A549 (cell line): ENCODE measurements at regions not wholly inside any gene's neighbourhood (a gene's known extent, or its start where the extent isn't known, plus 50 kb on each side); places are given as distances from the start of the nearest gene placed in this dataset.

Experiments used
- ATAC-seq, 2 experiments: fragments of 200-7000 bp in 1 of 2; fragments of >200 bp in 1 of 2; cut with Nextera tagmentation in 1 of 2; cut with Tn5 transposase in 1 of 2; 3 replicates each; pipeline versions ENCODE4 v1.8.0 to v1.9.1; 2018 to 2020; ENCODE audit warnings: mild to moderate bottlenecking in 1 of 2, moderate library complexity in 1 of 2
- CTCF ChIA-PET: fragments of 300-600 bp; sonication (Branson Sonifier 250); formaldehyde crosslinking; extraction: SDS; loops from one replicate; lab custom pipeline; 2021; ENCODE audit warnings: antibody characterized with exemption, inconsistent platforms; lab: Yijun Ruan, JAX
- POLR2A ChIA-PET: fragments of 350-600 bp; formaldehyde crosslinking; extraction: SDS; loops from one replicate; lab custom pipeline; 2021; ENCODE audit warnings: antibody characterized with exemption, inconsistent platforms; lab: Yijun Ruan, JAX
- DNase-seq, 2 experiments: peaks; one replicate each; pipeline versions ENCODE4 v3.0.0 to v3.0.0-alpha.2; 2011 to 2016; ENCODE audit warnings: low read depth in 1 of 2, low spot score in 1 of 2
- FAIRE-seq: peaks from 2 replicates; lab custom pipeline; 2011; peaks lifted over from hg19 to GRCh38; lab: Jason Lieb, UNC
- H3K27ac ChIP-seq, 2 experiments: fragments of >200 bp; sonication (Bioruptor Twin); formaldehyde crosslinking; 3 replicates each; pipeline ENCODE4 v1.5.1; 2016 to 2017
- H3K4me1 ChIP-seq: fragments of >200 bp; sonication (Bioruptor Twin); formaldehyde crosslinking; 3 replicates; pipeline ENCODE4 v1.6.1; 2016
- H3K4me2 ChIP-seq: fragments of >200 bp; sonication (Bioruptor Twin); formaldehyde crosslinking; 3 replicates; pipeline ENCODE4 v1.6.1; 2016
- H3K4me3 ChIP-seq: fragments of >200 bp; sonication (Bioruptor Twin); formaldehyde crosslinking; 3 replicates; pipeline ENCODE4 v1.5.1; 2016
- H3K9me3 ChIP-seq: fragments of >200 bp; sonication (Bioruptor Twin); formaldehyde crosslinking; 3 replicates; pipeline ENCODE4 v1.6.1; 2016
- ATOH8 ChIP-seq: fragments of 250-450 bp; sonication (Bioruptor Pico); IDR thresholded peaks from 2 replicates; pipeline ENCODE4 v1.5.0; 2020; ENCODE audit warnings: low read depth, mild to moderate bottlenecking, moderate library complexity
- BHLHE40 ChIP-seq: IDR thresholded peaks from 2 replicates; pipeline ENCODE4 v1.6.1; 2012; ENCODE audit warnings: low read depth, low read length, inconsistent platforms
- CBX2 ChIP-seq: fragments of 200-600 bp; sonication (generic); IDR thresholded peaks from 2 replicates; pipeline ENCODE4 v1.6.1; 2016; ENCODE audit warnings: low read depth, mild to moderate bottlenecking, borderline replicate concordance
- CBX8 ChIP-seq: fragments of 200-600 bp; sonication (generic); IDR thresholded peaks from 2 replicates; pipeline ENCODE4 v1.6.1; 2016
- CEBPB ChIP-seq, 2 experiments: fragments of >200 bp in 1 of 2; sonication (Bioruptor Twin) in 1 of 2; formaldehyde crosslinking in 1 of 2; IDR thresholded peaks; 2 replicates each; pipeline ENCODE4 v1.6.1; 2012 to 2016
- CTCF ChIP-seq: fragments of >200 bp; sonication (Bioruptor Twin); formaldehyde crosslinking; IDR thresholded peaks from 3 replicates; pipeline ENCODE4 v1.5.1; 2016
- E2F6 ChIP-seq: IDR thresholded peaks from 2 replicates; pipeline ENCODE4 v1.6.1; 2012; ENCODE audit warnings: low read depth, borderline replicate concordance
- EHF ChIP-seq: fragments of 250-450 bp; sonication (Bioruptor Pico); IDR thresholded peaks from 2 replicates; pipeline ENCODE4 v1.5.0; 2020; ENCODE audit warnings: mild to moderate bottlenecking
- ELK1 ChIP-seq: fragments of 150-350 bp; IDR thresholded peaks from 2 replicates; pipeline ENCODE4 v1.6.1; 2014; ENCODE audit warnings: low read depth, mild to moderate bottlenecking, low read length
- FOSL2 ChIP-seq, 2 experiments: fragments of 450-650 bp in 1 of 2; fragments of >200 bp in 1 of 2; sonication (Bioruptor Twin) in 1 of 2; formaldehyde crosslinking; IDR thresholded peaks; 2 replicates each; pipeline versions ENCODE4 v1.5.0 to v1.6.1; 2016 to 2020; ENCODE audit warnings: mild to moderate bottlenecking in 1 of 2, moderate library complexity in 1 of 2
- GATA3 ChIP-seq: IDR thresholded peaks from 2 replicates; pipeline ENCODE4 v1.6.1; 2012; ENCODE audit warnings: borderline replicate concordance
- HEYL ChIP-seq: fragments of 250-450 bp; sonication (Bioruptor Pico); IDR thresholded peaks from 2 replicates; pipeline ENCODE4 v1.8.0; 2021; ENCODE audit warnings: mild to moderate bottlenecking, moderate library complexity
- HOXA7 ChIP-seq: fragments of 250-450 bp; sonication (Bioruptor Pico); IDR thresholded peaks from 2 replicates; pipeline ENCODE4 v1.5.0; 2020; ENCODE audit warnings: mild to moderate bottlenecking, moderate library complexity
- KDM1A ChIP-seq: fragments of 200-600 bp; sonication (generic); IDR thresholded peaks from 2 replicates; pipeline ENCODE4 v1.6.1; 2016; ENCODE audit warnings: low read depth, mild to moderate bottlenecking
- MAZ ChIP-seq: fragments of 150-350 bp; IDR thresholded peaks from 2 replicates; pipeline ENCODE4 v1.6.1; 2014; ENCODE audit warnings: antibody characterized with exemption, low read depth, low read length, borderline replicate concordance
- MYC ChIP-seq: IDR thresholded peaks from 2 replicates; pipeline ENCODE4 v1.6.1; 2012; ENCODE audit warnings: mild to moderate bottlenecking, inconsistent platforms, low read length, improper control_type of control experiment, borderline replicate concordance
- NFE2L2 ChIP-seq: fragments of 150-350 bp; conservative IDR thresholded peaks from 2 replicates; pipeline ENCODE4 v1.6.1; 2014; ENCODE audit warnings: low read length
- NPAS2 ChIP-seq: fragments of 250-450 bp; sonication (Bioruptor Pico); IDR thresholded peaks from 2 replicates; pipeline ENCODE4 v1.8.0; 2022; ENCODE audit warnings: mild to moderate bottlenecking, moderate library complexity, borderline replicate concordance
- NR3C1 ChIP-seq: fragments of >200 bp; sonication (Bioruptor Twin); formaldehyde crosslinking; IDR thresholded peaks from 3 replicates; pipeline ENCODE4 v1.6.1; 2017
- PBX3 ChIP-seq: IDR thresholded peaks from 2 replicates; pipeline ENCODE4 v1.6.1; 2012
- PHF8 ChIP-seq: fragments of 200-600 bp; sonication (generic); IDR thresholded peaks from 2 replicates; pipeline ENCODE4 v1.6.1; 2016; ENCODE audit warnings: low read depth, mild to moderate bottlenecking, antibody characterized with exemption, moderate library complexity, borderline replicate concordance
- POLR2AphosphoS2 ChIP-seq: conservative IDR thresholded peaks from 2 replicates; pipeline ENCODE4 v1.6.1; 2012; ENCODE audit warnings: low read length, improper control_type of control experiment, inconsistent platforms
- RAD21 ChIP-seq, 2 experiments: fragments of >200 bp in 1 of 2; sonication (Bioruptor Twin) in 1 of 2; formaldehyde crosslinking in 1 of 2; IDR thresholded peaks in 1 of 2; conservative IDR thresholded peaks in 1 of 2; 2 replicates in 1 of 2; 3 replicates in 1 of 2; pipeline ENCODE4 v1.6.1; 2012 to 2018; ENCODE audit warnings: inconsistent platforms in 1 of 2
- RARB ChIP-seq: fragments of 250-450 bp; sonication (Bioruptor Pico); IDR thresholded peaks from 2 replicates; pipeline ENCODE4 v1.8.0; 2021; ENCODE audit warnings: mild to moderate bottlenecking, moderate library complexity
- RFX5 ChIP-seq: fragments of 450-650 bp; IDR thresholded peaks from 2 replicates; pipeline ENCODE4 v1.7.1; 2014; ENCODE audit warnings: antibody characterized with exemption, mild to moderate bottlenecking, moderate library complexity
- RNF2 ChIP-seq: fragments of 200-600 bp; sonication (generic); IDR thresholded peaks from 2 replicates; pipeline ENCODE4 v1.6.1; 2016; ENCODE audit warnings: low read depth, mild to moderate bottlenecking, antibody characterized with exemption, moderate library complexity, borderline replicate concordance
- SMC3 ChIP-seq: fragments of >200 bp; sonication (Bioruptor Twin); formaldehyde crosslinking; IDR thresholded peaks from 3 replicates; pipeline ENCODE4 v1.6.1; 2018; ENCODE audit warnings: inconsistent platforms
- TFCP2L1 ChIP-seq: fragments of 250-450 bp; sonication (Bioruptor Pico); IDR thresholded peaks from 2 replicates; pipeline ENCODE4 v1.5.0; 2021; ENCODE audit warnings: mild to moderate bottlenecking
- USF2 ChIP-seq: fragments of 450-650 bp; IDR thresholded peaks from 2 replicates; pipeline ENCODE4 v1.6.1; 2014; ENCODE audit warnings: antibody characterized with exemption
- ZC3H11A ChIP-seq: fragments of 450-650 bp; IDR thresholded peaks from 2 replicates; pipeline ENCODE4 v1.6.1; 2014; ENCODE audit warnings: antibody characterized with exemption, mild to moderate bottlenecking
- ZFP36 ChIP-seq: fragments of 450-650 bp; IDR thresholded peaks from 2 replicates; pipeline ENCODE4 v1.6.1; 2014; ENCODE audit warnings: borderline replicate concordance; ENCODE audit not compliant: partially characterized antibody
- ZNF302 ChIP-seq: fragments of 250-450 bp; sonication (Bioruptor Pico); IDR thresholded peaks from 2 replicates; pipeline ENCODE4 v1.9.0; 2021; ENCODE audit warnings: inconsistent platforms, mild to moderate bottlenecking, moderate library complexity
- WGBS: methylation state at CpG from one replicate; pipeline ENCODE4 v1.1.6; 2017; ENCODE audit errors: missing lambda C conversion rate; 5-methylcytosine and 5-hydroxymethylcytosine counted together

- ATAC-seq (no peak), FAIRE-seq (no peak), DNase-seq (no peak)
- ChIA-PET POLR2A (no interaction called here), CTCF (no interaction called here)
- H3K9me3 ChIP-seq: 0 out of 3 replicates have a peak, but pooled peaks cover 2% of the 10 kb centered on the region
- H3K4me1 ChIP-seq: no peaks in the 10 kb centered on the region
- H3K4me3 ChIP-seq: no peak overlapping the region
- TF ChIP-seq HEYL (CRISPR knock-in tag) (no peak), GATA3 (no peak), BHLHE40 (no peak), NPAS2 (CRISPR knock-in tag) (no peak), CTCF (no peak), PHF8 (no peak), ZNF302 (CRISPR knock-in tag) (no peak), CEBPB (IDR thresholded peaks at IDR 0.05) (no peak), MYC (no peak), RNF2 (no peak), SMC3 (no peak), E2F6 (no peak), EHF (CRISPR knock-in tag) (no peak), NR3C1 (no peak), TFCP2L1 (no peak), ATOH8 (CRISPR knock-in tag) (no peak), NFE2L2 (no peak), ELK1 (no peak)
- H3K4me2 ChIP-seq: no peak overlapping the region
- 73% methylated on average over 5 of the region's 5 CpGs for WGBS
- no peak overlapping the region for H3K27ac ChIP-seq
Measured at GRCh38 chr9:95721061-95721531, 154.4 kb upstream of the ERCC6L2 start.

GRCh38 chr9:95720496-95720895, 155.0 kb upstream of the ERCC6L2 start:
- DNase-seq (no peak), ATAC-seq (no peak), FAIRE-seq (no peak)
- WGBS: 40% methylated on average over 6 of the region's 6 CpGs
- Histone ChIP-seq H3K9me3 (peaks cover 5% of the 10 kb centered on the region; the same call in 2 of the 3 replicates), H3K4me1 (no peaks in the 10 kb centered on the region), H3K4me3 (no peak overlapping the region), H3K4me2 (no peak overlapping the region), H3K27ac (no peak overlapping the region)
- ChIA-PET POLR2A (no interaction called here), CTCF (no interaction called here)
- TF ChIP-seq RFX5: no peak
- TF ChIP-seq CBX8: no peak
- no peak for TF ChIP-seq MYC
- no peak for TF ChIP-seq ZC3H11A
- no peak for TF ChIP-seq MAZ
- TF ChIP-seq HOXA7: no peak
- no peak for TF ChIP-seq KDM1A
- TF ChIP-seq GATA3: no peak
- TF ChIP-seq CBX2: no peak
- TF ChIP-seq POLR2AphosphoS2: no peak
- TF ChIP-seq BHLHE40: no peak
- TF ChIP-seq RAD21 (conservative IDR thresholded peaks at IDR 0.05 in 1 of 2, IDR thresholded peaks at IDR 0.05 in 1 of 2): no peak
- no peak for TF ChIP-seq RARB (CRISPR knock-in tag)
- TF ChIP-seq CEBPB (IDR thresholded peaks at IDR 0.05): no peak
- no peak for TF ChIP-seq ZFP36
- no peak for TF ChIP-seq PBX3
- no peak for TF ChIP-seq FOSL2 (IDR thresholded peaks at IDR 0.05)
- no peak for TF ChIP-seq FOSL2 (CRISPR knock-in tag; IDR thresholded peaks at IDR 0.05)
- no peak for TF ChIP-seq ZNF302 (CRISPR knock-in tag)
- TF ChIP-seq SMC3: no peak
- TF ChIP-seq USF2: no peak
